H1 (cell line): ENCODE measurements at regions not wholly inside any gene's neighbourhood (a gene's known extent, or its start where the extent isn't known, plus 50 kb on each side); places are given as distances from the start of the nearest gene placed in this dataset.

Experiments used
- CHD1 ChIP-seq: IDR thresholded peaks from 2 replicates; pipeline ENCODE4 v1.6.1; 2012; ENCODE audit warnings: low read depth, low read length, improper control_type of control experiment
- JUN ChIP-seq: IDR thresholded peaks from 2 replicates; pipeline ENCODE4 v1.6.1; 2011; ENCODE audit warnings: low read depth, mild to moderate bottlenecking, improper control_type of control experiment, low read length
- KDM4A ChIP-seq: IDR thresholded peaks from one replicate; pipeline ENCODE4 v1.7.1; 2012; ENCODE audit warnings: low read depth, mild to moderate bottlenecking, moderate library complexity, low read length, inconsistent platforms; ENCODE audit not compliant: severe bottlenecking
- SUZ12 ChIP-seq: fragments of 200-600 bp; sonication (generic); IDR thresholded peaks from 2 replicates; pipeline ENCODE4 v1.6.1; 2012; ENCODE audit warnings: mild to moderate bottlenecking, inconsistent platforms, low read length, moderate library complexity, mixed read lengths
- TCF12 ChIP-seq: IDR thresholded peaks from 2 replicates; pipeline ENCODE4 v1.6.1; 2011; ENCODE audit warnings: low read depth, mild to moderate bottlenecking, low read length
- ZNF274 ChIP-seq: IDR thresholded peaks from 2 replicates; pipeline ENCODE4 v1.7.0; 2012; ENCODE audit warnings: low read length, borderline replicate concordance; ENCODE audit errors: extremely low read depth

DNA sequence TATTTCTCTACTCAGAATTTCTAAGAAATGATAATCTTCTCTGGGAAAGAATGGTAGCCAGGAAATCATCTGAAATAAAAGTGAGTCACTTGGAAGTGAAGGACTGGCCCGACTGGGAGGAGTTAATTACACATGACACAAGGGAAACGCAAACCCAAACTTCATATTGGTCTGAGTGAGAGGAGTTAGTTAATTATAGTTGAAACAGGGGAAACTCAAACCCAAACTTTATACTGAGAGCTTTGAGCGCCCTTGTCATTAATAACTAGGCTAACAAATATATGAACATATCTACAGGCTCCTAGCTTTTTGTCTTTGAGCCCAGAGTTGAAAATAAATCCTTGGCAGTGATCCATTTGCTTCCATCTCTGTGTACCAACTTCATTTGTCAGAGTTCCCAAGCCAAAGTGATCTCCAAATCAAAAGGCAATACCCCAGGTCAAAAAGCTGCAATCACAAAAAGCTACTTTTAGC is 187.8 kb upstream of the COL3A1 start (continued):
- TF ChIP-seq CHD1: no peak
- TF ChIP-seq JUN: no peak
- no peak for TF ChIP-seq TCF12
- TF ChIP-seq ZNF274: no peak
- no peak for TF ChIP-seq KDM4A
- no peak for TF ChIP-seq SUZ12
- TF ChIP-seq, all 59 proteins: peak for 0
